GM21529 (cell line): ENCODE measurements at regions not wholly inside any gene's neighbourhood (a gene's known extent, or its start where the extent isn't known, plus 50 kb on each side); places are given as distances from the start of the nearest gene placed in this dataset.

ENCODE experiments used
- ATAC-seq: cut with Tn5 transposase; IDR thresholded peaks from one replicate; pipeline ENCODE4 v1.9.1; 2021; ENCODE audit not compliant: unreplicated experiment

- no peak for ATAC-seq
Measured at GRCh38 chr20:48212806-48213509, 427.7 kb upstream of the SULF2 start.

GRCh38 chr20:48211847-48212246 is 426.6 kb upstream of the SULF2 start:
- no peak for ATAC-seq

- ATAC-seq = no peak
Measured at GRCh38 chr20:48211238-48211637, 426.0 kb upstream of the SULF2 start.

GRCh38 chr20:48210111-48211027 is 425.1 kb upstream of the SULF2 start:
- no peak for ATAC-seq

GRCh38 chr20:48209102-48209501 is 423.8 kb upstream of the SULF2 start:
- ATAC-seq = no peak

DNA sequence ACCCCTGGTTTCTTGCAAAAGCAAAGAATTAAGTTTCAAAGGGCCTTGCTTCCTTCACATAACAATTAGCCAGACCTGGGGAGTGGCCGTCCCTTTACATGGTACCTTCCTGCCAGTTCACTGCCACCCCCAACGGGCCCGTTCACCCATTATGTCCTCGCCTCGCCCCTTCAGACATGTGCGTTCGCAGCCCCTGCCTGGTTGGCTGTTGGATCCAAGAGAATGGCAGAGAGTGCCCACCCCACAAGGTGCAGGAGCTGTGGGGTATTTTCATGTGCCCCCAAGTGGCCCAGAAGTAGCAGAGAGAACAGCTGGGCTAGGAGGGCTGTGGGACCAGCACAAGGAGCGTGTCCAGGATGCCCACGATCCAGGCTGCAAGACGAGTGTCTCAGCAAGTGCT is 422.9 kb upstream of the SULF2 start:
- no peak for ATAC-seq

DNA sequence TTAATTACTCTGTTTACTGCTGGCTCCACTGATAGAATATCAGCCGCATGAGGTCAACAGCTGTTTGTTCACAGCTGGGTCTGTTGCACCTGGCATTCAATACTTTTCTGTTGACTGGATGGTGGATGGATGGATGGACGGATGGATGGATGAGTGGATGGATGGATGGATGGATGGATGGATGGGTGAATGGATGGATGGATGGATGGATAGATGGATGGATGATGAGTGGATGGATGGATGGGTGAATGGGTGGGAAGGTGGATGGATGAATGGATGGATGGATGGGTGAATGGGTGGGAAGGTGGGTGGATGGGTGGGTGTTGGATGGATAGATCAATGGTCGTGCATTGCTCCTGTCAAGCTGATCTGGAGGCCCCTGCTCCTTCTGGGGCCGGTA is 422.2 kb upstream of the SULF2 start:
- ATAC-seq = no peak

DNA sequence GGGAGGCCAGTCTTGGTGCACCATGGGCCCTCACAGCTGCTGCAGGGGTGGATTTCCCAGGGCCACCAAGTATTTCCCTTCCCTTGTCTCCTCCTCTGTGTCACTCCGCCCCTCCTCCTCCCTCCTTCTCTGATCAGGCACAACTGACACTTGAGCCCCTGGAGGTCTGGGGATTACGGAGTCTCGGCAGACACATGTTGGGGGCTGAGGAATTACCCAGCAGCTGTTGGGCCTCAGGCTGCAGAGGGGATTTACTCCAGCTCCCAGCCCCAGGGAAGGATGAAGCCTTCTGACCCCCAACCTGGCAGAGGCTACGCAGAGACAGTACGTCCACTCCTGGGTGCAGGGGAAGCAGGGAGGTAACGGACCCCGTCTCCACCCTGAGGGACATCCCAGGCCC is 420.5 kb upstream of the SULF2 start:
- ATAC-seq = no peak

DNA sequence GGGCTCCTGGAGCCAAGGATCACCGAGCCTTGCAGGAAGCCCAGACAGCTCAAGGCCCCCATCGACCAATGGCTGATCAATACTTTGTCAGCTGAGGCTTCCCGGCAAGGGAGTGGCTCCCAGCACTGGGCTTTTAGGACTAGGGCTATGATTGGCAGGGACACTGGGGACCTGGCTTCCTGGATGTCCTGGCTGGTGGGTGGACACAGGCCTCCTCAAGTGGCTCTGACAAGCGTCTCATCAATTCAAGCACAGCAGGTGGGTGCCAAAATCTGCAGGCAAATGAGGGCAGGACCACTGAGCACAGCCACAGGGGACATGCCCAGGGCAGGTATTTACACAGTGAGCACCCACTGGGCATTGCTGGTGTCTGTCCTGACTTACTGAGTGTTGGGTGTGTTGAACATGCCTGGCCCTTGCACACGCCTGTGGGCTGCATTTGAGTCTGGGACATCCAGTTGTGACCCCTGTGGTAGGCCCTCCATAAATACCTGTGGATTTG is 420.1 kb upstream of the SULF2 start:
- no peak for ATAC-seq

GRCh38 chr20:48204499-48204898 is 419.2 kb upstream of the SULF2 start:
- ATAC-seq = no peak

- no peak for ATAC-seq
Measured at GRCh38 chr20:48203252-48203651, 418.0 kb upstream of the SULF2 start.

DNA sequence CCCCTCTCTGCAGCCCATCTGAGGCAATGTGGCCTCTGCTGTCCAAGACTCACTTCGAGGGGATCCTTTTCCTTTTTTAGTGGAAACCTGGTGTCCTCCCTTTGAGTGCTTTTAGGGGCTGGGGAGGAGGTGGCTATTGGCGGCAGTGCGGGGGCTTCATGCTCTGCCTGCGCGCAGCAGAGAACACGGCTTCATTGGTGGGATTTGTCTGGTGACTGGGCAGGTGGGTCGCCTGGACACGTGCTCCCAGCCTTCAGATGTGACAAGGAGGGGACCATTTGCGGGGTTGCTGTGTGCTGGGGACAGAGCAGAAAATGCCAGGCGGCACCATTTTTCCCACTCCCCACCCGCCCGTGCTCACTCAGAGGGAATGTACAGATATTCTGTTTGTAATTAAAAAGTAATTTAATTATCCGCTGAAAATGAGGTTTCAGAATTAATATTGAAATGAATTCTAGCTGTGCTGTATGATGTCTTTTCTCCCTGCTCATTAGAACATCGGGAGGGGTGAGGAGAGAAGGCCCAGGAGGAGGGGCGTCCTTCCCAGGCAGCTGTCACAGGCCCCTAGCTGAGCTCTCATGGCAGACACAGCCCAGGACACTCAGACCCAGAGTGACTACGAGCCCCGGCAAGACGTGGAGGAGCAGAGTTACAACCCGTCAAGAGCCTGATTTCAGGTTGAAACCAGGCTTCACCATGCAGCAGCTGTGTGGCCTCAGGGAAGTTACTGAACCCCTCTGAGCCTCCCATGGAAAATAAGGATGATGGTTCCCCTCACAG is 417.2 kb upstream of the SULF2 start:
- no peak for ATAC-seq

DNA sequence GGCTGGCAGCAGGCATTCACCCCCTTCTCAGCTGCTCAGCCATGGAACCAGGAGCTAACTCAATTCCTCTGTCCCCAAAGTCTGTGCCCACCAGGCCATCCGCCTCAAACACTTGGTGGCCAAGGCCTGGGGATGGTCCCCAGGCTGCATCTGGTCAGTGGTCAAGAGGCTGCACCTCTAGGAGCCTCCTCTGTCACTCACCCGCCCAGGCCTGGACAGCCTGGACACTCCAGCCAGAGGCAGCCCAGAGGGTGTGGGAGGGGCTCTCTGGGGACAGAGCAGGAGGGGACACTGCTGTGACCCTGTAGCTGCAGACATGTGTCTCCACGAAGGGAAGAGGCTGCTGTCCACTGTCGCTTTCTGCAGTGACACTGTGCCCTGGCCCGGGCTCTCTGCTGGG is 416.6 kb upstream of the SULF2 start:
- no peak for ATAC-seq

DNA sequence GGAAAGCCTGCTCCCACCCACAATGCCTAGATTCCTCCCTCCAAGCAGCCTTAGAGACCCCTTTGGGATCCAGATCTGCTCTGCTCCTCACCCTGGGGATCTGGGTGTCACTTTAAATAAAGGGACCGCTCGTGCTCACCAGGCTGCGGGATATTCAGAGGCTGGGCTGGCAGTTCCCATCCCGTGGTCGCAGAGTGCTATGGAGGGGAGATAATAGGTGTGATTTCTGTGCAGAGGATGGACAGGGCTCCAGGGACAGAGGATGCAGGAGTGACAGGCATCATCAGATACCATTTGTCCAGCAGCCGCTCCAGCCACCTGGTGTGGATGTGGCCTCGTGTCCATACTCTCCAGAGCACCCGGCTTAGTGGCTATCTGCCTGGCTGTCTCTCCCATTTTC is 415.9 kb upstream of the SULF2 start:
- no peak for ATAC-seq

- no peak for ATAC-seq
Measured at GRCh38 chr20:48198929-48199451, 413.7 kb upstream of the SULF2 start.

GRCh38 chr20:48197066-48197465 is 411.8 kb upstream of the SULF2 start:
- no peak for ATAC-seq

- no peak for ATAC-seq
Measured at GRCh38 chr20:48196486-48196885, 411.2 kb upstream of the SULF2 start.

- no peak for ATAC-seq
Measured at GRCh38 chr20:48196001-48196400, 410.7 kb upstream of the SULF2 start.

- no peak for ATAC-seq
Measured at GRCh38 chr20:48195121-48195870, 410.0 kb upstream of the SULF2 start.

GRCh38 chr20:48194583-48194982 is 409.3 kb upstream of the SULF2 start:
- ATAC-seq = no peak
